ENCODE measurements at regions not wholly inside any gene's neighbourhood (a gene's known extent, or its start where the extent isn't known, plus 50 kb on each side); places are given as distances from the start of the nearest gene placed in this dataset.

GRCh38 chrX:4028151-4028550, 314.7 kb upstream of the PRKX start:
- no peak for DNase-seq
- Histone ChIP-seq H2AFZ (ENCODE audit: low read depth) (no peak overlapping the region), H4K20me1 (ENCODE audit: insufficient read depth) (no peaks in the 10 kb centered on the region), H3K9me3 (no peaks in the 10 kb centered on the region), H3K4me3 (ENCODE audit: low read depth in 2 of 2, low read length in 1 of 2) (no peak overlapping the region), H3K9ac (no peak overlapping the region), H3K27me3 (ENCODE audit: insufficient read depth) (no peaks in the 10 kb centered on the region), H3K4me2 (no peak overlapping the region), H3K4me1 (ENCODE audit: control insufficient read depth in 1 of 2, insufficient read depth in 2 of 2, low read depth in 1 of 2, low read length in 1 of 2) (no peaks in the 10 kb centered on the region), H3K27ac (ENCODE audit: low read depth in 2 of 2, low read length in 1 of 2) (no peak overlapping the region), H3F3A (replicated peaks; ENCODE audit: insufficient read depth) (no peaks in the 10 kb centered on the region), H3K79me2 (ENCODE audit: insufficient read depth) (no peaks in the 10 kb centered on the region), H3K9me2 (no peaks in the 10 kb centered on the region), H3K36me3 (replicated peaks in 1 of 2; ENCODE audit: control insufficient read depth in 1 of 2, insufficient read depth in 2 of 2, low read length in 1 of 2) (no peaks in the 10 kb centered on the region)
- TF ChIP-seq SIN3A (IDR thresholded peaks at IDR 0.05; ENCODE audit: borderline replicate concordance, low read depth, low read length) (no peak), MEF2A (IDR thresholded peaks at IDR 0.05; ENCODE audit: borderline replicate concordance, low read depth) (no peak), GABPA (IDR thresholded peaks at IDR 0.05; ENCODE audit: low read depth) (no peak)
- TF ChIP-seq, protein P1, sequence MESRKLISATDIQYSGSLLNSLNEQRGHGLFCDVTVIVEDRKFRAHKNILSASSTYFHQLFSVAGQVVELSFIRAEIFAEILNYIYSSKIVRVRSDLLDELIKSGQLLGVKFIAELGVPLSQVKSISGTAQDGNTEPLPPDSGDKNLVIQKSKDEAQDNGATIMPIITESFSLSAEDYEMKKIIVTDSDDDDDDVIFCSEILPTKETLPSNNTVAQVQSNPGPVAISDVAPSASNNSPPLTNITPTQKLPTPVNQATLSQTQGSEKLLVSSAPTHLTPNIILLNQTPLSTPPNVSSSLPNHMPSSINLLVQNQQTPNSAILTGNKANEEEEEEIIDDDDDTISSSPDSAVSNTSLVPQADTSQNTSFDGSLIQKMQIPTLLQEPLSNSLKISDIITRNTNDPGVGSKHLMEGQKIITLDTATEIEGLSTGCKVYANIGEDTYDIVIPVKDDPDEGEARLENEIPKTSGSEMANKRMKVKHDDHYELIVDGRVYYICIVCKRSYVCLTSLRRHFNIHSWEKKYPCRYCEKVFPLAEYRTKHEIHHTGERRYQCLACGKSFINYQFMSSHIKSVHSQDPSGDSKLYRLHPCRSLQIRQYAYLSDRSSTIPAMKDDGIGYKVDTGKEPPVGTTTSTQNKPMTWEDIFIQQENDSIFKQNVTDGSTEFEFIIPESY (IDR thresholded peaks at IDR 0.05; ENCODE audit: borderline replicate concordance, low read depth): no peak
- TF ChIP-seq, protein P2, sequence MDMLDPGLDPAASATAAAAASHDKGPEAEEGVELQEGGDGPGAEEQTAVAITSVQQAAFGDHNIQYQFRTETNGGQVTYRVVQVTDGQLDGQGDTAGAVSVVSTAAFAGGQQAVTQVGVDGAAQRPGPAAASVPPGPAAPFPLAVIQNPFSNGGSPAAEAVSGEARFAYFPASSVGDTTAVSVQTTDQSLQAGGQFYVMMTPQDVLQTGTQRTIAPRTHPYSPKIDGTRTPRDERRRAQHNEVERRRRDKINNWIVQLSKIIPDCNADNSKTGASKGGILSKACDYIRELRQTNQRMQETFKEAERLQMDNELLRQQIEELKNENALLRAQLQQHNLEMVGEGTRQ (IDR thresholded peaks at IDR 0.05; ENCODE audit: borderline replicate concordance, low read depth, low read length): no peak
- CTCF ChIA-PET: interaction anchor here (1.5 kb wide), 1 partner anchor 65 kb away, joined by 4 read pairs; no protein-coding TSS in a partner anchor
- 20% methylated on average over 7 of the region's 7 CpGs for WGBS (ENCODE audit: low lambda C conversion rate)
- POLR2A ChIA-PET: no interaction called here

GRCh38 chrX:4005281-4005680, 291.8 kb upstream of the PRKX start:
- H2AFZ ChIP-seq (ENCODE audit: low read depth): no peak overlapping the region
- no peaks in the 10 kb centered on the region for H3K79me2 ChIP-seq (ENCODE audit: insufficient read depth)
- no peak overlapping the region for H3K4me3 ChIP-seq (ENCODE audit: low read depth in 2 of 2, low read length in 1 of 2)
- TF ChIP-seq GATA2 (CRISPR knock-in tag; IDR thresholded peaks at IDR 0.05) (no peak), TEAD4 (IDR thresholded peaks at IDR 0.05; ENCODE audit: borderline replicate concordance, insufficient read depth) (no peak), FOSL2 (IDR thresholded peaks at IDR 0.05; ENCODE audit: borderline replicate concordance, low read depth) (no peak), SIN3A (IDR thresholded peaks at IDR 0.05; ENCODE audit: borderline replicate concordance, low read depth, low read length) (no peak), YY1 (IDR thresholded peaks at IDR 0.05; ENCODE audit: low read depth) (no peak), RXRA (IDR thresholded peaks at IDR 0.05; ENCODE audit: borderline replicate concordance, low read depth) (no peak), CHD2 (IDR thresholded peaks at IDR 0.05; ENCODE audit: low read length, partially characterized antibody) (no peak), MEF2A (IDR thresholded peaks at IDR 0.05; ENCODE audit: borderline replicate concordance, low read depth) (no peak), ELF1 (IDR thresholded peaks at IDR 0.05) (no peak), POLR2AphosphoS5 (IDR thresholded peaks at IDR 0.05; ENCODE audit: low read depth, low read length) (no peak), SMC3 (IDR thresholded peaks at IDR 0.05; ENCODE audit: low read depth, low read length) (no peak), RAD21 (IDR thresholded peaks at IDR 0.05; ENCODE audit: low read length) (no peak), MXI1 (IDR thresholded peaks at IDR 0.05; ENCODE audit: low read depth, low read length) (no peak), RCOR1 (IDR thresholded peaks at IDR 0.05; ENCODE audit: low read length) (no peak), EP300 (IDR thresholded peaks at IDR 0.05; ENCODE audit: borderline replicate concordance in 1 of 2, low read depth in 1 of 2, low read length in 1 of 2) (no peak)
- TF ChIP-seq, protein P3, sequence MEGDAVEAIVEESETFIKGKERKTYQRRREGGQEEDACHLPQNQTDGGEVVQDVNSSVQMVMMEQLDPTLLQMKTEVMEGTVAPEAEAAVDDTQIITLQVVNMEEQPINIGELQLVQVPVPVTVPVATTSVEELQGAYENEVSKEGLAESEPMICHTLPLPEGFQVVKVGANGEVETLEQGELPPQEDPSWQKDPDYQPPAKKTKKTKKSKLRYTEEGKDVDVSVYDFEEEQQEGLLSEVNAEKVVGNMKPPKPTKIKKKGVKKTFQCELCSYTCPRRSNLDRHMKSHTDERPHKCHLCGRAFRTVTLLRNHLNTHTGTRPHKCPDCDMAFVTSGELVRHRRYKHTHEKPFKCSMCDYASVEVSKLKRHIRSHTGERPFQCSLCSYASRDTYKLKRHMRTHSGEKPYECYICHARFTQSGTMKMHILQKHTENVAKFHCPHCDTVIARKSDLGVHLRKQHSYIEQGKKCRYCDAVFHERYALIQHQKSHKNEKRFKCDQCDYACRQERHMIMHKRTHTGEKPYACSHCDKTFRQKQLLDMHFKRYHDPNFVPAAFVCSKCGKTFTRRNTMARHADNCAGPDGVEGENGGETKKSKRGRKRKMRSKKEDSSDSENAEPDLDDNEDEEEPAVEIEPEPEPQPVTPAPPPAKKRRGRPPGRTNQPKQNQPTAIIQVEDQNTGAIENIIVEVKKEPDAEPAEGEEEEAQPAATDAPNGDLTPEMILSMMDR (IDR thresholded peaks at IDR 0.05): no peak
- TF ChIP-seq, protein P1 (IDR thresholded peaks at IDR 0.05; ENCODE audit: borderline replicate concordance, low read depth): no peak
- H3K4me1 ChIP-seq (ENCODE audit: control insufficient read depth in 1 of 2, insufficient read depth in 2 of 2, low read depth in 1 of 2, low read length in 1 of 2): no peaks in the 10 kb centered on the region
- no peak for DNase-seq
- no peak overlapping the region for H3K4me2 ChIP-seq
- no peaks in the 10 kb centered on the region for H3K9me2 ChIP-seq
- CTCF ChIA-PET: no interaction called here
- no peak overlapping the region for H3K27ac ChIP-seq (ENCODE audit: low read depth in 2 of 2, low read length in 1 of 2)
- no peaks in the 10 kb centered on the region for H3K36me3 ChIP-seq (replicated peaks in 1 of 2; ENCODE audit: control insufficient read depth in 1 of 2, insufficient read depth in 2 of 2, low read length in 1 of 2)
- H3K9ac ChIP-seq: no peak overlapping the region
- no peaks in the 10 kb centered on the region for H4K20me1 ChIP-seq (ENCODE audit: insufficient read depth)
- no peaks in the 10 kb centered on the region for H3F3A ChIP-seq (replicated peaks; ENCODE audit: insufficient read depth)
- no peaks in the 10 kb centered on the region for H3K27me3 ChIP-seq (ENCODE audit: insufficient read depth)
- POLR2A ChIA-PET: no interaction called here
- H3K9me3 ChIP-seq: no peaks in the 10 kb centered on the region
- 2% methylated on average over 5 of the region's 5 CpGs for WGBS (ENCODE audit: low lambda C conversion rate)

All from SK-N-SH (cell line).